Sigmoid colon (tissue), 6 donors: ENCODE measurements at regions not wholly inside any gene's neighbourhood (a gene's known extent, or its start where the extent isn't known, plus 50 kb on each side); places are given as distances from the start of the nearest gene placed in this dataset.

Source experiments
- DNase-seq: peaks from one replicate; pipeline ENCODE4 v3.0.0-alpha.2; 2019
- H3K27ac ChIP-seq, 4 donors: fragments of 200-600 bp; sonication (generic); one replicate each; pipeline ENCODE4 v1.5.1; 2016 to 2019; ENCODE audit warnings: mild to moderate bottlenecking in 1 of 4
- H3K27me3 ChIP-seq, 3 donors: fragments of 200-600 bp; sonication (generic); one replicate each; pipeline ENCODE4 v1.5.1; 2019; ENCODE audit warnings: mild to moderate bottlenecking in 1 of 3
- H3K36me3 ChIP-seq, 4 donors: fragments of 200-600 bp; sonication (generic); one replicate each; pipeline ENCODE4 v1.5.1; 2016 to 2019
- H3K4me1 ChIP-seq, 4 donors: fragments of 200-600 bp; sonication (generic); one replicate each; pipeline ENCODE4 v1.5.1; 2017 to 2019
- H3K4me3 ChIP-seq, 4 donors: fragments of 200-600 bp; sonication (generic); one replicate each; pipeline ENCODE4 v1.5.1; 2017 to 2019; ENCODE audit warnings: mild to moderate bottlenecking in 2 of 4, moderate library complexity in 1 of 4
- H3K9me3 ChIP-seq, 4 donors: fragments of 200-600 bp in 3 of 4; sonication (generic) in 3 of 4; one replicate each; pipeline versions ENCODE4 v1.5.1 to v1.6.1; 2013 to 2019
- EP300 ChIP-seq, 4 donors: sonication (generic); formaldehyde crosslinking; IDR thresholded peaks; one replicate each; pipeline ENCODE4 v1.6.1; 2017; ENCODE audit warnings: antibody characterized with exemption in 4 of 4
- POLR2A ChIP-seq, 2 donors: fragments of 450-650 bp; IDR thresholded peaks; one replicate each; pipeline ENCODE4 v1.6.1; 2016; ENCODE audit warnings: antibody characterized with exemption in 2 of 2, mild to moderate bottlenecking in 2 of 2, moderate library complexity in 2 of 2
- POLR2AphosphoS5 ChIP-seq, 4 donors: sonication (generic); formaldehyde crosslinking; IDR thresholded peaks; one replicate each; pipeline ENCODE4 v1.6.1; 2017; ENCODE audit warnings: antibody characterized with exemption in 4 of 4
- WGBS, 2 donors: extraction: QIAGEN DNeasy Blood & Tissue Kit; methylation state at CpG; one replicate each; pipeline ENCODE4 v1.1.7; 2013; 5-methylcytosine and 5-hydroxymethylcytosine counted together
- intact Hi-C: fragments of 100-400 bp; cut with DNase I; formaldehyde crosslinking; loops from one replicate; pipeline ENCODE4 v1.15.1; 2023
- TF ChIP-seq, protein P1 (sequence below), 4 experiments: fragments of 450-650 bp in 3 of 4; fragments of 200-600 bp in 1 of 4; IDR thresholded peaks; one replicate each; pipeline ENCODE4 v1.5.1; 2016 to 2019; ENCODE audit warnings: antibody characterized with exemption in 4 of 4, mild to moderate bottlenecking in 3 of 4, moderate library complexity in 2 of 4
- donor health status: healthy with polysubstance abuse.
- donor health status: healthy.

DNA sequence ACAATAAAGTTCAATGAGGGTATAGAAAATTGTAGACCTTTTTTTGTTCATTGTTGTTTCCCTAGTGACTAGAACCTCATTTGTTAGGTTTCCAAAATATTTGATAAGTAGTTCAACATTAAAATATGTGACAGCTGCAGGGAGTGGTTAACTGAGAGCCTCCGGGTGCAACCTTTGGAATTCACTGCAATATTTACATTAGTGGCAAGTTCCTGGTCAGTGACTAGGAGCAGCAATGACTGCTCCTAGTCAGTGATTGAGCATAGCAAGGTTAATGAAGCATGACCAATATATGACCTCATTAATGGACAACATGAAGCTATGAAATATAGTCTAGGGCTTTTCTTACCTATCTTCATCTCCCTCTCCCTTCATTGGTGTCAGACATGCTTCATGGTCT, 65.8 kb upstream of the FAM47A start:
- Histone ChIP-seq H3K27me3 (no peaks in the 10 kb centered on the region), H3K27ac (no peak overlapping the region), H3K4me3 (no peak overlapping the region), H3K36me3 (no peaks in the 10 kb centered on the region), H3K9me3 (no peaks in the 10 kb centered on the region), H3K4me1 (no peaks in the 10 kb centered on the region)
- 24 to 53% methylated on average over 1 of the region's 1 CpG for WGBS, 2 donors
- intact Hi-C loops: no loop called here
- TF ChIP-seq EP300 (IDR thresholded peaks at IDR 0.05): no peak
- TF ChIP-seq, protein P1, sequence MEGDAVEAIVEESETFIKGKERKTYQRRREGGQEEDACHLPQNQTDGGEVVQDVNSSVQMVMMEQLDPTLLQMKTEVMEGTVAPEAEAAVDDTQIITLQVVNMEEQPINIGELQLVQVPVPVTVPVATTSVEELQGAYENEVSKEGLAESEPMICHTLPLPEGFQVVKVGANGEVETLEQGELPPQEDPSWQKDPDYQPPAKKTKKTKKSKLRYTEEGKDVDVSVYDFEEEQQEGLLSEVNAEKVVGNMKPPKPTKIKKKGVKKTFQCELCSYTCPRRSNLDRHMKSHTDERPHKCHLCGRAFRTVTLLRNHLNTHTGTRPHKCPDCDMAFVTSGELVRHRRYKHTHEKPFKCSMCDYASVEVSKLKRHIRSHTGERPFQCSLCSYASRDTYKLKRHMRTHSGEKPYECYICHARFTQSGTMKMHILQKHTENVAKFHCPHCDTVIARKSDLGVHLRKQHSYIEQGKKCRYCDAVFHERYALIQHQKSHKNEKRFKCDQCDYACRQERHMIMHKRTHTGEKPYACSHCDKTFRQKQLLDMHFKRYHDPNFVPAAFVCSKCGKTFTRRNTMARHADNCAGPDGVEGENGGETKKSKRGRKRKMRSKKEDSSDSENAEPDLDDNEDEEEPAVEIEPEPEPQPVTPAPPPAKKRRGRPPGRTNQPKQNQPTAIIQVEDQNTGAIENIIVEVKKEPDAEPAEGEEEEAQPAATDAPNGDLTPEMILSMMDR (IDR thresholded peaks at IDR 0.05): no peak
- TF ChIP-seq POLR2A (IDR thresholded peaks at IDR 0.05): no peak
- no peak for TF ChIP-seq POLR2AphosphoS5 (IDR thresholded peaks at IDR 0.05)
- no peak for DNase-seq
